Frontal cortex (tissue), 3 donors: ENCODE measurements at regions not wholly inside any gene's neighbourhood (a gene's known extent, or its start where the extent isn't known, plus 50 kb on each side); places are given as distances from the start of the nearest gene placed in this dataset.

Experiments used
- DNase-seq, 2 donors: peaks; one replicate each; pipeline ENCODE4 v3.0.0; 2012; ENCODE audit warnings: low spot score in 2 of 2
- FAIRE-seq: peaks from 2 replicates; lab custom pipeline; 2012; peaks lifted over from hg19 to GRCh38; lab: Jason Lieb, UNC
- donor health status: control.
- donor health status: control.
- donor health status: control.

- FAIRE-seq (no peak), DNase-seq (no peak)
Observed at GRCh38 chr6:19465256-19465655, 371.9 kb upstream of the ID4 start.

- no peak for DNase-seq
Observed at GRCh38 chr6:19465760-19466159, 371.4 kb upstream of the ID4 start.

GRCh38 chr6:19470333-19470732, 366.8 kb upstream of the ID4 start:
- DNase-seq: no peak
- FAIRE-seq: no peak

More at GRCh38 chr6:19465760-19466159, 371.4 kb upstream of the ID4 start:
- no peak for FAIRE-seq

- FAIRE-seq (no peak), DNase-seq (no peak)
Observed at GRCh38 chr6:19472153-19472552, 365.0 kb upstream of the ID4 start.

GRCh38 chr6:19472850-19473249, 364.3 kb upstream of the ID4 start:
- no peak for FAIRE-seq
- DNase-seq: no peak

GRCh38 chr6:19477563-19477962, 359.6 kb upstream of the ID4 start:
- no peak for FAIRE-seq

GRCh38 chr6:19478273-19478672, 358.9 kb upstream of the ID4 start:
- DNase-seq (no peak), FAIRE-seq (no peak)

More at GRCh38 chr6:19477563-19477962, 359.6 kb upstream of the ID4 start:
- DNase-seq: no peak

- FAIRE-seq (no peak), DNase-seq (no peak)
Observed at GRCh38 chr6:19478992-19479391, 358.2 kb upstream of the ID4 start.

GRCh38 chr6:19479551-19479950, 357.6 kb upstream of the ID4 start:
- no peak for DNase-seq
- no peak for FAIRE-seq

- DNase-seq (no peak), FAIRE-seq (no peak)
Observed at GRCh38 chr6:19492636-19493405, 344.3 kb upstream of the ID4 start.

GRCh38 chr6:19501737-19502245, 335.4 kb upstream of the ID4 start:
- no peak for FAIRE-seq
- no peak for DNase-seq

- DNase-seq (no peak), FAIRE-seq (no peak)
Observed at GRCh38 chr6:19502301-19502700, 334.9 kb upstream of the ID4 start.

- FAIRE-seq (no peak), DNase-seq (no peak)
Observed at GRCh38 chr6:19515939-19516338, 321.2 kb upstream of the ID4 start.

GRCh38 chr6:19519941-19520340, 317.2 kb upstream of the ID4 start:
- DNase-seq: no peak
- no peak for FAIRE-seq

- no peak for FAIRE-seq
- DNase-seq: no peak
Observed at GRCh38 chr6:19524366-19525186, 312.6 kb upstream of the ID4 start.

GRCh38 chr6:19525673-19526072, 311.5 kb upstream of the ID4 start:
- no peak for FAIRE-seq
- no peak for DNase-seq

- FAIRE-seq (no peak), DNase-seq (no peak)
Observed at GRCh38 chr6:19530188-19530587, 307.0 kb upstream of the ID4 start.

- DNase-seq (no peak), FAIRE-seq (no peak)
Observed at GRCh38 chr6:19535351-19535750, 301.8 kb upstream of the ID4 start.

GRCh38 chr6:19536838-19537237, 300.3 kb upstream of the ID4 start:
- no peak for DNase-seq
- FAIRE-seq: no peak

- FAIRE-seq (no peak), DNase-seq (no peak)
Observed at GRCh38 chr6:19538096-19538495, 299.1 kb upstream of the ID4 start.

- FAIRE-seq (no peak), DNase-seq (no peak)
Observed at GRCh38 chr6:19547507-19547906, 289.7 kb upstream of the ID4 start.
